ENCODE measurements at regions not wholly inside any gene's neighbourhood (a gene's known extent, or its start where the extent isn't known, plus 50 kb on each side); places are given as distances from the start of the nearest gene placed in this dataset.

GRCh38 chr20:6956574-6956973, 189.1 kb downstream of the BMP2 start:
- no peak for FAIRE-seq

DNA sequence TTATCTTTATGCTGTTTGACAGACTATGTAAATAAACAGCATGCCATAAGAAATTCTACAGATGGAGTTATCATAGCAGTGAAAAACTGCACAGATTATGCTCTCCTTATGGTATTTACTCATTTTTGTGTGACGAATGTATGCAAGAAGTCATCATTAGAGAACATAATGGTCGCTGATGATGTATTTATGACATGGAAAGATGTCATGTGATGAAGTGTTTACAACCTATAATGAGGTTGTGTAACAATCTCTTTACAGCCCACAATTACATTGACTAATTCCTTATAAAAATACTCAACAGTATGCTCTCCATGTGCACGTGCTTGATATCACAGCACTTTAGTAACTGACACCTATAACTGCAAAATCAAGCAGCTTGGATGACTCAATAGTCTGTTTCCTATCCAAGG, 192.4 kb downstream of the BMP2 start:
- FAIRE-seq, result no peak

DNA sequence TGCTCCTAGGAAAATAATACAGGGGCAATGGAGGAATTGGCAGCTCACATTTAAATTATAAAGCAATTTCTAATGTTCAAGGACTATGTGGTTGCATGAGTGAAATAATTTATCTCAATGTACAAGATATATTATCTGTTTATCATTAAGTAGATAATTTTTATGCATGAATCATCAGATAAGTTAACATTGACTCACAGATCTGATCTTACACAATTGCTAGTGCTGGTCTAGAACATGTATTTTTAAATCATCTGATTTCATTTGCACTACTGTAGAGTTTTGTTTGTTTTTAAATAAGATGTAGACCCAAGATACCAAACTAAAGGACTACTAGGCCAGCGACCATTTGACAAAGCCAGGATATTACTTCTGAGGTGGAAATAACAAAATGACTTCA, 199.2 kb downstream of the BMP2 start:
- no peak for FAIRE-seq

DNA sequence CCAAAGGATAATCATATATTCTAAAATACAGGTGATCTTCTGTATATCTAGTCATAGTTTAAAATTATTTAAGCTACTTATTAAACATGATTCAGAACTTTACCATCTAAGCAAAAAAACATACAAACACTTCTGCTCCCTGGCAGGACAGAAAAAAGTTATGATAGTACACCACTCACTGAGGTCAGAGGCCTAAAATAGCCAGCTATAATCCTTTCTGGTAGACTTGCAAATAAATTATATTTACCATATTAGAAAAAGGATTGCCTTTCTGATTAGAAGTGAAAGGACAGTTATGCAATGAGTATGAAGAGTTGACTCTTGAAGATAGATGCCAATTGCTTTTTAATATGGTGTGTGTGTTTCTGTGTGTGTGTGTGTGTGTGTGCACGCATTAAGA, 207.4 kb downstream of the BMP2 start:
- no peak for FAIRE-seq

GRCh38 chr20:6975311-6975710, 207.8 kb downstream of the BMP2 start:
- FAIRE-seq, result no peak

DNA sequence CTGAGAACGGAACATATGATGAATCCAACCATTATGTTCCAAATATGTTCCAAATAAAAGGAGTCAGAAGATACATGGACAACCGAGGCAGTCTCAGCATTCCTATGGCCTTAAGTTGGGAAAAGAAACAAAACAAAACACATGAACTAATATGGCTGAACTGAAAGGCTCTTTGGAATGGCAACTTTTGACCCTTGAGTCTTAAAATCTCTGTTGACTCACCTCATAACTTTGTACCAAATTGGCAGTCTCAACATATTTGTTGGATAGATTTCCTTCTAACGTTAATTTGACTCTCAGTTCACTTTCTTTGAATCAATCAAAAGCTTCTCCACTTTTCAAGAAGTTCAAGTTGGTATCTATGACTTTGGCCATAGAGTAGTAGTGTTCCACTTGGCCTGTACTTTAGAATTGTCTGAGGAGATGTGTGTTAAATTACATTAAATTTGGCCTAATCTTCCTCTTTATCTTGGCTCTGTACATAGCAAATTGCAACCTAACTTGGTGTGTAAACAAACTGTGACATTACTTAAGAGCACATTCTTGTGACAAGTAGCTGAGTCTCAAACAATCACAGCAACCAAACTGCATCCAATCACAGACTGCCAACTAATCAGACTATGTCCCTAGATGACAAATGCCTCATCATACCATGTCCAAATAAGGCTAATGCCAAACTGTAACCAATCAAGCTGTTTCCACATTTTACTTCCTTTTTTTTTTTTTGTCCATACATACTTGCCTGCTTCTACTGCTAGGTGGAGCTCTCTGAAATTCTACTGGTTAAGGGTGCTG, 208.8 kb downstream of the BMP2 start:
- FAIRE-seq, result no peak

DNA sequence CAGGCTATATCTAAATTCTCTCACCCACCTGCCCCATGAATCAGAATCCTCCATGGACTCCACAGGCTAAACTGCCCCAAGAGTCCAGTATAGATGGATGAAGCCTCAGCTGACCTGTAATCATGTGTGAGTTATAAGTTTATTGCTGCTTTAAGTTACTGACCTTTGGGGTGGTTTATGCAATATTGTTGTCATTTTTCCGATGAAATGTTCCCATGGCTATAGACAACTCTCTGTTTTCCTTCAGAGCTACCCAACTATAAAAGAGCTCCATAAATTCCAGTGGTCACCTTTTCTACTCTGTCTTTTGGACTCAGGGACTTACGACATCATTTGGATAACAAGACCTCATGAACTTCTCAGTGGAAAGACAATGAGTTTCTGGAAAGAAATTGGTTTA, 212.1 kb downstream of the BMP2 start:
- FAIRE-seq, result no peak

GRCh38 chr20:6993011-6993410, 225.5 kb downstream of the BMP2 start:
- no peak for FAIRE-seq

GRCh38 chr20:6993511-6993910, 226.0 kb downstream of the BMP2 start:
- no peak for FAIRE-seq

DNA sequence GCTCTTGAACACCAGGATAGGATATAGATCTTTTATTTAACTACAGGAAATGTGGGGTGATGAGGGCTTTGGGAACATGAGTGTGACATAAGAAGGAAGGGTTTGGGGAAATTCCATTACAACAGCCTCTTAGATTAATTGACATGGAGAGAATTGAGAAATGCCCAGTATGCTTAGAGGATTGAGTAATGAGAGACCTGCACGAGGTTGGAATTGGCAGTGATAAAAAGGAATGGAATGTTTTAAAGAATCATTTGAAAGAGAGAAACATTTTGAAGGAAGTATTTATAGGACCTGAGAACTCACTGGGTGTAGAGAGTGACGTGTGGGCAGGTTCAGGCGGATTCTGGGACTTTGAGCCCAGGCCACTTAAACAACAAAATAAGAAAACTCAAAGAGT, 227.0 kb downstream of the BMP2 start:
- no peak for FAIRE-seq

GRCh38 chr20:6998909-6999308, 231.4 kb downstream of the BMP2 start:
- no peak for FAIRE-seq

DNA sequence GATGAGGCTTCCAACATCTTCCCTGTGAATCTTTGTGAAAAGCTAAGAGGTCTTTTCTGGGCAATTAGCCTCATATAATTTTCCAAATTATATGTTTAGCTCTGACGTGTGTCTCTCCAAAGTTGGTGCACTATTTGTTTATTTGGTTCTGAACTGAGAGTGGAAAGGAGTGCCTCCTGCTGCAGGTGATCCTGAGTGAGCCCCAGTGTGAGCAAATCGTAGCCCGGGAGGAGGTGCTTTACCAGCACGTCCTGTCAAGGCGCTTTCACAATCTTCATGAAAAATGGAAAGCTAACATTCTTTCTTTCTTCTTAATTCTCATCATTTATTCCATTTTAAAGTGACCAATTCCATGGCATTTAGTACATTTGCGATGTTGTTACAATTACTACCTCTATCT, 231.9 kb downstream of the BMP2 start:
- no peak for FAIRE-seq

- no peak for FAIRE-seq
Measured at GRCh38 chr20:7003598-7003997, 236.1 kb downstream of the BMP2 start.

GRCh38 chr20:7004801-7005200, 237.3 kb downstream of the BMP2 start:
- no peak for FAIRE-seq

DNA sequence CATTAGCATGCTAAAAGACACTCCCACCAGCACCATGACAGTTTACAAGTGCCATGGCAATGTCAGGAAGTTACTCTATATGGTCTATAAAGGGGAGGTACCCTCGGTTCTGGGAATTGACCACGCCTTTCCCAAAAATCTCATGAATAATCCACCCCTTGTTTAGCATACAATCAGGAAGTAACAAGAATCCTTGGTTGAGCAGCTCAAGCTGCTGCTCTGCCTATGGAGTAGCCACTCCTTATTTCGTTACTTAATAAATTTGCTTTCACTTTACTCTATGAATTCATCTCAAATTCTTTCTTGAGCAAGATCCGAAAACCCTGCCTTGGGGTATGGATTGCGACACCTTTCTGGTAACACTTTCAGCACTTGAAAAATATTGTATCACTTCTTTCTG, 243.0 kb downstream of the BMP2 start:
- FAIRE-seq, result no peak

DNA sequence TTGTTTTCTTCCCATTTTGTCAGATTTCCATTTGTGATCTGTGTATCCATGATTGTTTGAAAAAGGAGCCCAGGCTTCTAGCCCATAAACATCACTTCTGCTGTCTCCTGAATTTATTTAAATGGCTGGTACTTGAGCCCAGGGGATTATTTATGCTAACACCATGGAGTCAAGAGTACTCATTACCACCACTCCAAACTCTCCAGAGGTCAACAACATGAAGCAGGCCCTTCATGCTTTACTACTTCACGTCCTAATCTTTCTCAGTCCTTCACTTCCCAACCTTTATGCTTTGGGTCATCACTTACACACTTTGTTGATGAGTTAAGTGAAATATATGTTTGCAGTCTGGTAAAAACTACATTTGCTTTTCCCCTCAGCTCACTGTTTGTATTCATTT, 247.8 kb downstream of the BMP2 start:
- no peak for FAIRE-seq

DNA sequence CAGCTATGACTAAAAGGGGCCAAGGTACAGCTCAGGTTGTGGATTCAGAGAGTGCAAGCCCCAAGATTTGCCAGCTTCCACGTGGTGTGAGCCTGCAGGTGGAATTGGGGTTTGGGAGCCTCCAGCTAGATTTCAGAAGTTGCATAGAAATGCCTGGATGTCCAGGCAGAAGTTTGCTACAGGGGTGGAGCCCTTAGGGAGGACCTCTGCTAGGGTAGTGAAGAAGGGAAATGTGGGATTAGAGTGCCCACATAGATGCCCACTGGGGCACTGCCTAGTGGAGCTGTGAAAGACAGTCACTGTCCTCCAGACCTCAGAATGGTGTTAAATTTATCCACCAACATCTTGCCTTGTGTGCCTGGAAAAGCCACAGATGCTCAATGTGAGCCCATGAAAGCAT, 255.1 kb downstream of the BMP2 start:
- FAIRE-seq, result no peak

DNA sequence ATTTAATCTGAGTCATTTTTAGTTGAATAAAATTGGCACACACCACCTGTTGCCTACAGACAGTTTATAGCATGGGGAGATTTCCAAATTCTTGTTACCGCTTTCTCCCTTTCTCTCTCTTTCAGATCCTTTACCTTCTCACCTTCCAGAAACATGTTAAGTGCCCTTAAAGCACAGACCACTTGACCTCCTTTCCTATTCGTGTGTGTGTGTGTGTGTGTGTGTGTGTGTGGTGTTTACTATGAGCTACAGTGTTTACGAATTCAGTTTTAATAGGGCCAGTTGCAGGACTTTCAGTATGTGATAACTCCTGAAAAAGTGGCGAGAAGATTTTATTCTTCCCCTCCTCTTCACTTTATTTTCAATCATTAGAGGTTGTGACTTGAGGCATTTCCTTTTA, 258.1 kb downstream of the BMP2 start:
- FAIRE-seq, result no peak

GRCh38 chr20:7029019-7029418, 261.5 kb downstream of the BMP2 start:
- FAIRE-seq, result no peak

DNA sequence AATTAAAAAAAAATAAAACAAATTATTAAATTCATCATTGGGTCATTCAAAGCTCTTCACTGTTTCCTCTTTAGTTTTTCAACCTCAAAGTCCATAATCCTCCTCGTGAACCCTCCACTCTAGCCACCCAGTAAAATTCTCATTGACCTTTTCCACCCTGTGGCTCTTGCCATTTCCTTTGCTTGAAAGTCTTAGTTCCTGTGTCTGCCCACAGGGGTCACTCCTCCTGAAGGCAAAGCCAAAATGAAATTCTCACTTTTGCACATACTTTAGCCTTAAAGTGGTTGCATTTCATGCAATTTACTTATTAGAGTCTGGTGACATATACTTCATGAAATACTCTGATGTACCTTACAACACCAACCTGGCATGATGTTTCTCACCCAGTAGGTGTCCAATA, 263.7 kb downstream of the BMP2 start:
- no peak for FAIRE-seq

GRCh38 chr20:7038029-7038428, 270.5 kb downstream of the BMP2 start:
- FAIRE-seq, result no peak

GRCh38 chr20:7057611-7058010, 290.1 kb downstream of the BMP2 start:
- no peak for FAIRE-seq

DNA sequence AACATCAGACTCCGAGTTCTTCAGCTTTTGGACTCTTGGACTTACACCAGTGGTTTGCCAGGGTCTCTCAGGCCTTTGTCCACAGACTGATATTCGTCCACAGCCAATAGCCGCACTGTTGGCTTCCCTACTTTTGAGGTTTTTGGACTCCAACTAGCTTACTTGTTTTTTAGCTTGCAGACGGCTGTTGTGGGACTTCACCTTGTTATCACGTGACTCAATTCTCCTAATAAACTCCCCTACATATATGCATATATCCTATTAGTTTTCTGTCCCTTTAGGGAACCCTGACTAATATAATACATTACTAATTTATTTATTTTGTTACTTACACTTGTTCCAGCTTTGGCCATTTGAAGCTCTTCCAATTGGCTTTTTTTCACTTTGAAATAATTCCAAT, 311.3 kb downstream of the BMP2 start:
- FAIRE-seq, result no peak

DNA sequence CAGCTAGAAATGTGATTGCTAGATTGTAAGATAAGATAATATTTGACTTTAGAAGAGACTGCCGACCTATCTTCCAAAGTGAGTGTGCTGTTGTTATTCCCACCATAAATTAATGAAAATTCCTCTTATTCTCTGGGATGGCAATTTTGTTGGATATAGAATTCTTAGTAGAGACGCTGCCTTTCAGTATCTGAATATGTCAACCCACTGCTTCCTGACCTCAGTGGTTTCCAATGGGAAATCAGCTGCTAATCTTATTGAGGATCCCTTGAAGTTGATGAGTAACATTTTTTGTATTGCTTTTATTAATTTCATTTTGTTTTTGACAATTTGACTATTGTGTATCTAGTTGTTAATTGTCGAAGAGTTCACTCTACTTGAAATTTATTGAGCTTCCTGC, 313.0 kb downstream of the BMP2 start:
- no peak for FAIRE-seq

GRCh38 chr20:7085467-7085866, 318.0 kb downstream of the BMP2 start:
- no peak for FAIRE-seq

All from TTC549 (cell line).